Stomach smooth muscle (tissue), 2 donors: ENCODE measurements at regions not wholly inside any gene's neighbourhood (a gene's known extent, or its start where the extent isn't known, plus 50 kb on each side); places are given as distances from the start of the nearest gene placed in this dataset.
"Not testable (repeated sequence)": the region's sequence is repeated elsewhere in the genome, so short reads cannot be mapped to it uniquely, and the experiment has no call there.

Experiments used
- H3K27ac ChIP-seq: one replicate; pipeline ENCODE4 v1.7.0; 2013; ENCODE audit warnings: mild to moderate bottlenecking, low read length, inconsistent platforms
- H3K27me3 ChIP-seq, 2 donors: one replicate each; pipeline ENCODE4 v1.7.0; 2013; ENCODE audit warnings: low read length in 2 of 2; ENCODE audit not compliant: insufficient read depth in 2 of 2, control insufficient read depth in 1 of 2
- H3K36me3 ChIP-seq, 2 donors: one replicate each; pipeline ENCODE4 v1.7.0; 2013; ENCODE audit warnings: low read length in 2 of 2; ENCODE audit not compliant: control insufficient read depth in 2 of 2, insufficient read depth in 2 of 2
- H3K4me1 ChIP-seq: one replicate; pipeline ENCODE4 v1.7.0; 2013; ENCODE audit warnings: low read length; ENCODE audit not compliant: control insufficient read depth, insufficient read depth
- H3K4me3 ChIP-seq, 2 donors: one replicate each; pipeline ENCODE4 v1.7.0; 2013; ENCODE audit warnings: low read length in 2 of 2
- H3K9ac ChIP-seq, 2 donors: one replicate each; pipeline ENCODE4 v1.7.0; 2013; ENCODE audit warnings: low read length in 2 of 2, mild to moderate bottlenecking in 1 of 2
- H3K9me3 ChIP-seq, 2 donors: one replicate each; pipeline ENCODE4 v1.7.0; 2013; ENCODE audit warnings: low read length in 2 of 2; ENCODE audit not compliant: control insufficient read depth in 2 of 2
- donor health status: healthy.
- donor health status: Pancreatic carcinoma.

- Histone ChIP-seq H3K4me1 (no peaks in the 10 kb centered on the region), H3K9me3 (no peaks in the 10 kb centered on the region), H3K27me3 (no peaks in the 10 kb centered on the region), H3K27ac (no peak overlapping the region), H3K36me3 (no peaks in the 10 kb centered on the region), H3K4me3 (no peak overlapping the region), H3K9ac (no peak overlapping the region)
These were observed 313.1 kb upstream of the PPP2R3A start for GRCh38 chr3:135652388-135652787.

GRCh38 chr3:135655328-135655727, 310.2 kb upstream of the PPP2R3A start:
- no peak overlapping the region for H3K9ac ChIP-seq
- H3K27ac ChIP-seq, result no peak overlapping the region
- H3K36me3 ChIP-seq, result no peaks in the 10 kb centered on the region
- no peaks in the 10 kb centered on the region for H3K27me3 ChIP-seq
- H3K4me3 ChIP-seq, result no peak overlapping the region
- H3K9me3 ChIP-seq, result no peaks in the 10 kb centered on the region
- no peaks in the 10 kb centered on the region for H3K4me1 ChIP-seq

DNA sequence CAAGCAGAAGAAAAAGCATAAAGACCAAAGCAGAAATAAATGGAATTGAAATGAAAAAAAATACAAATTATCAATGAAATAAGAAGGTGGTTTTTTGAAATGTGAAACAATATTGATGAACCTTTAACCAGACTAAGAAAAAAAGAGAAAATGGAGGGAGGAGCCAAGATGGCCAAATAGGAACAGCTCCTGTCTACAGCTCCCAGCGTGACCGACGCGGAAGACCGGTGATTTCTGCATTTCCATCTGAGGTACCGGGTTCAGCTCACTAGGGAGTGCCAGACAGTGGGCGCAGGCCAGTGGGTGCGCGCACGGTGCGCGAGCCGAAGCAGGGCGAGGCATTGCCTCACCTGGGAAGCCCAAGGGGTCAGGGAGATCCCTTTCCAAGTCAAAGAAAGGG, 307.1 kb upstream of the PPP2R3A start:
- not testable (repeated sequence) for H3K36me3 ChIP-seq, H3K4me1 ChIP-seq, H3K27me3 ChIP-seq, H3K27ac ChIP-seq, H3K9ac ChIP-seq, H3K9me3 ChIP-seq, H3K4me3 ChIP-seq

- no peak overlapping the region for H3K4me3 ChIP-seq
- H3K9me3 ChIP-seq, result peaks cover 3% of the 10 kb centered on the region in 2 donors
- H3K9ac ChIP-seq, result no peak overlapping the region
- H3K4me1 ChIP-seq, result no peaks in the 10 kb centered on the region
- H3K36me3 ChIP-seq, result no peaks in the 10 kb centered on the region
- no peaks in the 10 kb centered on the region for H3K27me3 ChIP-seq
- no peak overlapping the region for H3K27ac ChIP-seq
These were observed 298.5 kb upstream of the PPP2R3A start for GRCh38 chr3:135667061-135667460.

- H3K9me3 ChIP-seq, result peaks cover 0 to 3% of the 10 kb centered on the region in 2 donors
- no peak overlapping the region for H3K9ac ChIP-seq
- H3K36me3 ChIP-seq, result no peaks in the 10 kb centered on the region
- no peak overlapping the region for H3K4me3 ChIP-seq
- no peak overlapping the region for H3K27ac ChIP-seq
- no peaks in the 10 kb centered on the region for H3K27me3 ChIP-seq
- H3K4me1 ChIP-seq, result no peaks in the 10 kb centered on the region
These were observed 291.0 kb upstream of the PPP2R3A start for GRCh38 chr3:135674508-135674907.

DNA sequence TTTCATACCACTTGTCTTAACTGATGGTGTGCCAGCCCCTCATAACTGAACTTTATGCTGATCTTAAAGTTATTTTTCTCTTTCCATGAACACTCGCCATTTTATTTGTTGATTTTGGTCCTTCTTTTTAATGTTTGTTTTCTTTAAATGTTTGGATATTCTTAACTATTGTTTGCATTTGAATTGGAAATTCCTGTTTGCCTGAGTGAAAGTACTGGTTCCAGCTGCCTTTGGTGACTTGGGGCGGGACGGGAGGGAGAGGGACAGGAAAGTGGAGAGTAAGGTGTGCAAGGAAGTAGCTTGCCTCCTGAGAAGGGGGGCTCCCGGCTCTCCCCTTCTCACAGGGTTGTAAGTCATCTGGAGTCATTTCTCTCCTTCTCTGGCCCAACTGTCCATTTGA, 287.1 kb upstream of the PPP2R3A start:
- no peaks in the 10 kb centered on the region for H3K36me3 ChIP-seq
- H3K9ac ChIP-seq, result no peak overlapping the region
- H3K9me3 ChIP-seq, result peaks cover 0 to 3% of the 10 kb centered on the region in 2 donors
- no peak overlapping the region for H3K4me3 ChIP-seq
- no peaks in the 10 kb centered on the region for H3K27me3 ChIP-seq
- no peaks in the 10 kb centered on the region for H3K4me1 ChIP-seq
- no peak overlapping the region for H3K27ac ChIP-seq

DNA sequence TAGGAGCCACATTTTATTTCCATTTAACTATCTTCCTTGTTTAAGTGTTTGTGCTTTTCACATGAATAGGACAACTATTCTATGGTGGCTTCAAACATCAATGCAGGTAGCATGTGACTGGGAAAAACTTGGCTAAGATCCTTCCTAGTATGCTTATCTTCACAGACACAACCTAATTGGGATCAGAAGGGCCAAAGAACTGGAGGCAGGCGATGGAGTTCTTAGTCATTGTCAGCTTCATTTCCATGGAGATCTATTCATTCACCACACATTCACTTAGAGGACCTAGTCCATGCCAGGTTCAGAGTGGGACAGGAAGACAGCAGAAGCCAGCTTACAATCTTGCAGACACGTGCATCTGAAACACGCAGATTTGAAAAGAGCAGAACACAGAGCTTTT, 277.5 kb upstream of the PPP2R3A start:
- no peak overlapping the region for H3K9ac ChIP-seq
- H3K4me1 ChIP-seq, result no peaks in the 10 kb centered on the region
- no peak overlapping the region for H3K27ac ChIP-seq
- H3K27me3 ChIP-seq, result no peaks in the 10 kb centered on the region
- H3K4me3 ChIP-seq, result no peak overlapping the region
- H3K9me3 ChIP-seq, result no peaks in the 10 kb centered on the region
- H3K36me3 ChIP-seq, result no peaks in the 10 kb centered on the region

- Histone ChIP-seq H3K27me3 (no peaks in the 10 kb centered on the region), H3K36me3 (no peaks in the 10 kb centered on the region), H3K9me3 (no peaks in the 10 kb centered on the region), H3K9ac (no peak overlapping the region), H3K27ac (no peak overlapping the region), H3K4me3 (no peak overlapping the region), H3K4me1 (no peaks in the 10 kb centered on the region)
These were observed 274.9 kb upstream of the PPP2R3A start for GRCh38 chr3:135690664-135691063.

GRCh38 chr3:135691240-135691639, 274.3 kb upstream of the PPP2R3A start:
- Histone ChIP-seq H3K9ac (no peak overlapping the region), H3K27me3 (no peaks in the 10 kb centered on the region), H3K9me3 (no peaks in the 10 kb centered on the region)

GRCh38 chr3:135694142-135694541, 271.4 kb upstream of the PPP2R3A start:
- no peaks in the 10 kb centered on the region for H3K4me1 ChIP-seq
- no peak overlapping the region for H3K9ac ChIP-seq
- no peak overlapping the region for H3K4me3 ChIP-seq
- H3K9me3 ChIP-seq, result no peaks in the 10 kb centered on the region
- H3K36me3 ChIP-seq, result no peaks in the 10 kb centered on the region
- H3K27me3 ChIP-seq, result no peaks in the 10 kb centered on the region
- no peak overlapping the region for H3K27ac ChIP-seq

More at GRCh38 chr3:135691240-135691639, 274.3 kb upstream of the PPP2R3A start:
- Histone ChIP-seq H3K27ac (no peak overlapping the region), H3K36me3 (no peaks in the 10 kb centered on the region), H3K4me1 (no peaks in the 10 kb centered on the region), H3K4me3 (no peak overlapping the region)

- Histone ChIP-seq H3K27me3 (no peaks in the 10 kb centered on the region), H3K9ac (no peak overlapping the region), H3K36me3 (no peaks in the 10 kb centered on the region), H3K27ac (no peak overlapping the region), H3K4me3 (no peak overlapping the region), H3K9me3 (no peaks in the 10 kb centered on the region), H3K4me1 (no peaks in the 10 kb centered on the region)
These were observed 265.8 kb upstream of the PPP2R3A start for GRCh38 chr3:135699741-135700140.
